ENCODE measurements at regions not wholly inside any gene's neighbourhood (a gene's known extent, or its start where the extent isn't known, plus 50 kb on each side); places are given as distances from the start of the nearest gene placed in this dataset.

DNA sequence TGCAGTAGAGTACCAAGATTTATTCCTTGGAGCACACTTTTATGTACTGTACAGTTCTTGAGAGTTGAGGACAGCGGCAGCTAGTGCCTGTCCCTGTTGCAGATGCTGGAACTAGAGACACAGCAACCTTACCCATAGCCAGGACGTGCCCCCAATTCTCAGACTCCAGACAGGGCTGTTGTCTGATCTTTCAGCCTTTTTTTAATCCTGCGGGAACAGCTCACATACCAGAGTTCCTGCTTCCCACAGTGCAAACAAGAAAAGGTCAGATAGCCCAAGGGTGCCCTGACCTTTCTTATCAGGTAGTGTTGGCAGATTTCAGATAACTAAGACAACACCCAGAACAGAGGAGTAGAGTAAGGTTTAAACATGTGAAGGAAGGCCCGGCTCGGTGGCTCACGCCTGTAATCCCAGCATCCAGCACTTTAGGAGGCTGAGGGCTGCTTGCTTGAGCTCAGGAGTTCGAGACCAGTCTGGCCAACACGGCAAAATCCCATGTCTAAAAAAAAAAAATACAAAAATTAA, 78.5 kb downstream of the DOP1B start:
- peaks cover 13 to 16% of the 10 kb centered on the region in 2 experiments for H3K4me1 ChIP-seq (ENCODE audit: control insufficient read depth in 1 of 2, insufficient read depth in 2 of 2, low read length in 2 of 2)
- H3K27ac ChIP-seq (ENCODE audit: low read depth, low read length) = no peak overlapping the region
- CTCF ChIA-PET = no interaction called here
- TF ChIP-seq SP1 (IDR thresholded peaks at IDR 0.05; ENCODE audit: low read depth) (no peak), YY1 (IDR thresholded peaks at IDR 0.05; ENCODE audit: extremely low read depth, insufficient replicate concordance, low read depth, low read length) (no peak), FOSL1 (IDR thresholded peaks at IDR 0.05; ENCODE audit: low read depth) (no peak), RAD21 (IDR thresholded peaks at IDR 0.05; ENCODE audit: low read depth) (no peak), ZNF274 (IDR thresholded peaks at IDR 0.05; ENCODE audit: low read depth, low read length) (no peak), ZFX (IDR thresholded peaks at IDR 0.05) (no peak), CBX3 (IDR thresholded peaks at IDR 0.05; ENCODE audit: low read depth) (no peak), CEBPB (IDR thresholded peaks at IDR 0.05; ENCODE audit: low read depth) (no peak), SIN3A (IDR thresholded peaks at IDR 0.05; ENCODE audit: low read depth) (no peak), JUND (IDR thresholded peaks at IDR 0.05) (no peak), EGR1 (IDR thresholded peaks at IDR 0.05; ENCODE audit: low read depth) (no peak), TCF7L2 (IDR thresholded peaks at IDR 0.05; ENCODE audit: borderline replicate concordance, extremely low read depth, insufficient read depth, insufficient read length) (no peak), ELF1 (IDR thresholded peaks at IDR 0.05; ENCODE audit: borderline replicate concordance, low read depth) (no peak), POLR2A (IDR thresholded peaks at IDR 0.05; ENCODE audit: borderline replicate concordance, extremely low read depth, insufficient read depth, insufficient read length) (no peak), EZH2phosphoT487 (IDR thresholded peaks at IDR 0.05; ENCODE audit: borderline replicate concordance) (no peak), POLR2AphosphoS5 (IDR thresholded peaks at IDR 0.05; ENCODE audit: low read depth, low read length) (no peak)
- TF ChIP-seq, protein P1, sequence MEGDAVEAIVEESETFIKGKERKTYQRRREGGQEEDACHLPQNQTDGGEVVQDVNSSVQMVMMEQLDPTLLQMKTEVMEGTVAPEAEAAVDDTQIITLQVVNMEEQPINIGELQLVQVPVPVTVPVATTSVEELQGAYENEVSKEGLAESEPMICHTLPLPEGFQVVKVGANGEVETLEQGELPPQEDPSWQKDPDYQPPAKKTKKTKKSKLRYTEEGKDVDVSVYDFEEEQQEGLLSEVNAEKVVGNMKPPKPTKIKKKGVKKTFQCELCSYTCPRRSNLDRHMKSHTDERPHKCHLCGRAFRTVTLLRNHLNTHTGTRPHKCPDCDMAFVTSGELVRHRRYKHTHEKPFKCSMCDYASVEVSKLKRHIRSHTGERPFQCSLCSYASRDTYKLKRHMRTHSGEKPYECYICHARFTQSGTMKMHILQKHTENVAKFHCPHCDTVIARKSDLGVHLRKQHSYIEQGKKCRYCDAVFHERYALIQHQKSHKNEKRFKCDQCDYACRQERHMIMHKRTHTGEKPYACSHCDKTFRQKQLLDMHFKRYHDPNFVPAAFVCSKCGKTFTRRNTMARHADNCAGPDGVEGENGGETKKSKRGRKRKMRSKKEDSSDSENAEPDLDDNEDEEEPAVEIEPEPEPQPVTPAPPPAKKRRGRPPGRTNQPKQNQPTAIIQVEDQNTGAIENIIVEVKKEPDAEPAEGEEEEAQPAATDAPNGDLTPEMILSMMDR (IDR thresholded peaks at IDR 0.05 in 2 of 3, conservative IDR thresholded peaks at IDR 0.05 in 1 of 3; ENCODE audit: borderline replicate concordance in 1 of 3, insufficient read depth in 1 of 3, low read depth in 2 of 3, low read length in 2 of 3) = no peak
- TF ChIP-seq, protein P2, sequence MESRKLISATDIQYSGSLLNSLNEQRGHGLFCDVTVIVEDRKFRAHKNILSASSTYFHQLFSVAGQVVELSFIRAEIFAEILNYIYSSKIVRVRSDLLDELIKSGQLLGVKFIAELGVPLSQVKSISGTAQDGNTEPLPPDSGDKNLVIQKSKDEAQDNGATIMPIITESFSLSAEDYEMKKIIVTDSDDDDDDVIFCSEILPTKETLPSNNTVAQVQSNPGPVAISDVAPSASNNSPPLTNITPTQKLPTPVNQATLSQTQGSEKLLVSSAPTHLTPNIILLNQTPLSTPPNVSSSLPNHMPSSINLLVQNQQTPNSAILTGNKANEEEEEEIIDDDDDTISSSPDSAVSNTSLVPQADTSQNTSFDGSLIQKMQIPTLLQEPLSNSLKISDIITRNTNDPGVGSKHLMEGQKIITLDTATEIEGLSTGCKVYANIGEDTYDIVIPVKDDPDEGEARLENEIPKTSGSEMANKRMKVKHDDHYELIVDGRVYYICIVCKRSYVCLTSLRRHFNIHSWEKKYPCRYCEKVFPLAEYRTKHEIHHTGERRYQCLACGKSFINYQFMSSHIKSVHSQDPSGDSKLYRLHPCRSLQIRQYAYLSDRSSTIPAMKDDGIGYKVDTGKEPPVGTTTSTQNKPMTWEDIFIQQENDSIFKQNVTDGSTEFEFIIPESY (IDR thresholded peaks at IDR 0.05; ENCODE audit: extremely low read depth, insufficient replicate concordance, low read length) = no peak
- TF ChIP-seq, protein P3, sequence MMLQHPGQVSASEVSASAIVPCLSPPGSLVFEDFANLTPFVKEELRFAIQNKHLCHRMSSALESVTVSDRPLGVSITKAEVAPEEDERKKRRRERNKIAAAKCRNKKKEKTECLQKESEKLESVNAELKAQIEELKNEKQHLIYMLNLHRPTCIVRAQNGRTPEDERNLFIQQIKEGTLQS (IDR thresholded peaks at IDR 0.05) = no peak
- intact Hi-C loops (cut with micrococcal nuclease) = no loop called here
- H4K20me1 ChIP-seq (ENCODE audit: insufficient read depth) = no peaks in the 10 kb centered on the region
- H3K9me3 ChIP-seq (ENCODE audit: control insufficient read depth in 1 of 2, insufficient read depth in 1 of 2, low read depth in 1 of 2, low read length in 2 of 2) = no peaks in the 10 kb centered on the region
- ATAC-seq (peak; percentile 89), DNase-seq (ENCODE audit: low read depth, low spot score) (no peak)
- H3K27me3 ChIP-seq (ENCODE audit: insufficient read depth, low read length) = no peaks in the 10 kb centered on the region
- H3K36me3 ChIP-seq (ENCODE audit: control insufficient read depth in 1 of 2, insufficient read depth in 2 of 2, low read length in 2 of 2) = 0 out of 4 replicates have a peak, but pooled peaks cover 0 to 2% of the 10 kb centered on the region in 2 experiments
- no peaks in the 10 kb centered on the region for H3K79me2 ChIP-seq (ENCODE audit: insufficient read depth, low read length)
- RAD21 ChIA-PET (ENCODE audit: low non-redundant PET in 1 of 2, low total read pairs in 2 of 2, uncharacterized antibody in 2 of 2, unreplicated experiment in 2 of 2) = no interaction called here
- no peak overlapping the region for H2AFZ ChIP-seq (ENCODE audit: low read depth, low read length, poor library complexity, severe bottlenecking)
- no peak overlapping the region for H3K4me3 ChIP-seq (replicated peaks in 1 of 2; ENCODE audit: low read depth in 1 of 2, low read length in 2 of 2)
- POLR2A ChIA-PET = no interaction called here
- no TSS peak for BruUV-seq (replicated peaks)
- H3K9ac ChIP-seq (ENCODE audit: low read length) = no peak overlapping the region
- peak overlapping the region; percentile 25; the same call in 1 of the 2 replicates for H3K4me2 ChIP-seq (ENCODE audit: low read length)
- no peaks in the 10 kb centered on the region for H3K9me2 ChIP-seq (ENCODE audit: insufficient read depth)
